HG02610 (cell line): ENCODE measurements at regions not wholly inside any gene's neighbourhood (a gene's known extent, or its start where the extent isn't known, plus 50 kb on each side); places are given as distances from the start of the nearest gene placed in this dataset.
"Not testable (repeated sequence)": the region's sequence is repeated elsewhere in the genome, so short reads cannot be mapped to it uniquely, and the experiment has no call there.

Experiments
- ATAC-seq: cut with Tn5 transposase; IDR thresholded peaks from one replicate; pipeline ENCODE4 v1.9.1; 2021; ENCODE audit warnings: mild to moderate bottlenecking, moderate library complexity; ENCODE audit not compliant: unreplicated experiment

- ATAC-seq: no peak
These were observed 95.1 kb downstream of the RPAP3 start for GRCh38 chr12:47610686-47611252.

GRCh38 chr12:47609806-47610205 is 96.0 kb downstream of the RPAP3 start:
- ATAC-seq: no peak

GRCh38 chr12:47608671-47609070 is 97.2 kb downstream of the RPAP3 start:
- ATAC-seq: not testable (repeated sequence)

- ATAC-seq: no peak
These were observed 101.5 kb downstream of the RPAP3 start for GRCh38 chr12:47604221-47604873.

- no peak for ATAC-seq
These were observed 102.8 kb downstream of the RPAP3 start for GRCh38 chr12:47602949-47603558.

- no peak for ATAC-seq
These were observed 103.5 kb downstream of the RPAP3 start for GRCh38 chr12:47602325-47602724.

GRCh38 chr12:47601071-47601470 is 104.8 kb downstream of the RPAP3 start:
- no peak for ATAC-seq

- no peak for ATAC-seq
These were observed 114.0 kb downstream of the RPAP3 start for GRCh38 chr12:47591795-47592194.

GRCh38 chr12:47591361-47591791 is 114.5 kb downstream of the RPAP3 start:
- no peak for ATAC-seq

- ATAC-seq: no peak
These were observed 115.0 kb downstream of the RPAP3 start for GRCh38 chr12:47590771-47591360.

- no peak for ATAC-seq
These were observed 118.7 kb downstream of the RPAP3 start for GRCh38 chr12:47586952-47587669.

GRCh38 chr12:47585507-47585906 is 120.3 kb downstream of the RPAP3 start:
- ATAC-seq: no peak

GRCh38 chr12:47578836-47579235 is 127.0 kb downstream of the RPAP3 start:
- ATAC-seq: no peak

GRCh38 chr12:47577206-47577989 is 128.4 kb downstream of the RPAP3 start:
- ATAC-seq: no peak

- no peak for ATAC-seq
These were observed 129.4 kb downstream of the RPAP3 start for GRCh38 chr12:47576289-47576945.

GRCh38 chr12:47574252-47575021 is 131.4 kb downstream of the RPAP3 start:
- ATAC-seq: no peak

GRCh38 chr12:47573146-47573659 is 132.6 kb downstream of the RPAP3 start:
- no peak for ATAC-seq

GRCh38 chr12:47570151-47570550 is 135.7 kb downstream of the RPAP3 start:
- no peak for ATAC-seq

GRCh38 chr12:47562201-47562600 is 143.6 kb downstream of the RPAP3 start:
- no peak for ATAC-seq
